ENCODE measurements at regions not wholly inside any gene's neighbourhood (a gene's known extent, or its start where the extent isn't known, plus 50 kb on each side); places are given as distances from the start of the nearest gene placed in this dataset.

GRCh38 chr16:11447272-11447671 lies 102.0 kb downstream of the RMI2 start:
- TF ChIP-seq, protein P1, sequence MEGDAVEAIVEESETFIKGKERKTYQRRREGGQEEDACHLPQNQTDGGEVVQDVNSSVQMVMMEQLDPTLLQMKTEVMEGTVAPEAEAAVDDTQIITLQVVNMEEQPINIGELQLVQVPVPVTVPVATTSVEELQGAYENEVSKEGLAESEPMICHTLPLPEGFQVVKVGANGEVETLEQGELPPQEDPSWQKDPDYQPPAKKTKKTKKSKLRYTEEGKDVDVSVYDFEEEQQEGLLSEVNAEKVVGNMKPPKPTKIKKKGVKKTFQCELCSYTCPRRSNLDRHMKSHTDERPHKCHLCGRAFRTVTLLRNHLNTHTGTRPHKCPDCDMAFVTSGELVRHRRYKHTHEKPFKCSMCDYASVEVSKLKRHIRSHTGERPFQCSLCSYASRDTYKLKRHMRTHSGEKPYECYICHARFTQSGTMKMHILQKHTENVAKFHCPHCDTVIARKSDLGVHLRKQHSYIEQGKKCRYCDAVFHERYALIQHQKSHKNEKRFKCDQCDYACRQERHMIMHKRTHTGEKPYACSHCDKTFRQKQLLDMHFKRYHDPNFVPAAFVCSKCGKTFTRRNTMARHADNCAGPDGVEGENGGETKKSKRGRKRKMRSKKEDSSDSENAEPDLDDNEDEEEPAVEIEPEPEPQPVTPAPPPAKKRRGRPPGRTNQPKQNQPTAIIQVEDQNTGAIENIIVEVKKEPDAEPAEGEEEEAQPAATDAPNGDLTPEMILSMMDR (conservative IDR thresholded peaks at IDR 0.05 in 1 of 2, IDR thresholded peaks at IDR 0.05 in 1 of 2; ENCODE audit: extremely low read depth in 1 of 2, insufficient read depth in 1 of 2, low read depth in 1 of 2, low read length in 2 of 2): no peak
- TF ChIP-seq EZH2 (IDR thresholded peaks at IDR 0.05; ENCODE audit: borderline replicate concordance, low read length): no peak

All from mammary epithelial cell (primary cell).